ENCODE measurements at regions not wholly inside any gene's neighbourhood (a gene's known extent, or its start where the extent isn't known, plus 50 kb on each side); places are given as distances from the start of the nearest gene placed in this dataset.
"Not testable (repeated sequence)": the region's sequence is repeated elsewhere in the genome, so short reads cannot be mapped to it uniquely, and the experiment has no call there.

DNA sequence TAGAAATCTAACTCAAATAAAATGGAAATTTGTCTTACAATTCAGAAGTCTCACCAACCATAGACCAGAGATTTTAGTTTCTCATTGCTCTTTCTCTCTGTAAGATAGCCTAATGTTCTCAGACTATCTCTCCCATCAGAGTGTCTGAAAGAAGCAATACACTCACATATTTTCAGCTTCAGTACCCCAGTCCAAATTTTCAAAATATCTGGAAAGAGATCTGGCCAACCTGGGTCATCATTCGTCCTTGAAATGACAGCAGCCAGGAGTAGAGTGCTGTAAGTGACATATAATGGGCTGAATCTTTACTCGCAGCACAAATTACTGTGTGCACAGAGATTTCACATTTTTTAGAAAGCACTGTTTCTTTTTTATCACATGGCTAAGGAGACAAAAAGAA, 313.3 kb upstream of the PRR16 start:
- no peak for DNase-seq (ENCODE audit: low spot score)

DNA sequence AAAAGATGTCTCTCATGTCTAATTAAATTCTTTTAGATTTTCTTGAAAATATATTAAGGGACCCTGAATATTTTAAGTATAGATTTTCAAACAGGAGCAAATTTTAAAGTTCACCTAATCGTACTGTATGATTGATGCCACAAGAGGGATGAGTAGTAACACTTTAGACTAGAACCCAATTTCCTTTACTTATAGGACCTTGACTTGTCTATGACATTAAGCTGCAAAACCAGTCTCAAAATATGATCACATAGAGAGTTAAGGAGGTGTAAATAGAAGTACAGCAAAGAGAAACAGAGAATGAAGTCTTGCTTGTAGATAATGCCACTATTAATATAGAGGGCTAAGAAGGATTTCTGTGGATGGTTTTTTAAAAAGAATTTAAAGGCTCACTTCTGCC, 312.9 kb upstream of the PRR16 start:
- no peak for DNase-seq (ENCODE audit: low spot score)

DNA sequence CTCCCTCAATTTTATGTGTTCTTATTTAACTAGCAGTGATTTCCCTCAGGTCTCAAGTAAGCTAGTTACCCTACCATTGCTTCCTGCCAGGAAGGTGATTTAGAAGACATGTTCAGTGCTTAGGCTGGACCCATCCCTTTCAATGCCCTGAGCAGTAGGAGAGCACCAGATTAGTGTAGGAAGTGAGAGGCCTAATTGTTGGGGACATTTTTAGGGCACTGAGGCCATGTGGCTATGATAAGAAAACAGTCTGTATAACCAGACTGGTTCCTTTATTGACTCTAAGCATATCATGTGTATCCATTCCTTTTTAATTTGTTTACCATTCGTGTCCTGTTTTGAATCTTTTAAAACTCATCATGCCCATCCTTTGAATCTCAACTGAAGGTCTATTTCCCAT, 312.3 kb upstream of the PRR16 start:
- DNase-seq (ENCODE audit: low spot score) = no peak

DNA sequence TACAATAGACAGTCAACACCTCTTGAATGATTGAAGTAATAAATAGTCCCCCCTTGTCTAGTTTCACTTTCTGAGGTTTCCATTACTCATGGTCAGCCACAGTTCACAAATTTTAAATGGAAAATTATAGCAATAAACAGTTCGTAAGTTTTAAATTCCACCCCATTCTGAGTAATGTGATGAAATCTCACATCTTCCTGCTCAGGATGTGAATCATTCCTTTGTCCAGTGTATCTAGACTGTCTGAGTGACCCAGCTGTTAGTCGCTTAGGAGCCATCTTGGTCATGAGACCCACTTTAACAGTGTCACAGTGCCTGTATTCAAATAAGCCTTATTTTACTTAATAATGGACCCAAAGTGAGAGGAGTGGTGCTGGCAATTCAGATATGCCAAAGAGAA, 311.6 kb upstream of the PRR16 start:
- peak; percentile 66 for DNase-seq (ENCODE audit: low spot score)

DNA sequence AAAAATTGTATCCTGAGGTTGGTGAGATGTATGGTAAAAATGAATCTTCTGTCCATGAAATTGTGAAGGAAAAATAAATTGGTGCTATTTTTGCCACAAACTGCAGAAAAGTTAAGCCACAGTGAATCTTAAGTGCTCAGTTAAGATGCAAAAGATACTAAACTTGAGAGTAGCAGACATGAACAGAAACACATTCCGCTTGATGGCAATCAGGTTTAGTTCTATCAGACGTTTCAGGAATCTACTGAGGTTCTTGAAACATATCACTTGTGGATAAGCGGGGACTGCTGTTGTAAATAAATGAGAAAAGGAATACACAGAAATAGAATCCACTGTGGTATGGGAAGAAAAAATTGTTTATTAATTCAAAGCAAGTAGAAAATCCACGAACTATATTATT, 311.2 kb upstream of the PRR16 start:
- DNase-seq (ENCODE audit: low spot score) = no peak

DNA sequence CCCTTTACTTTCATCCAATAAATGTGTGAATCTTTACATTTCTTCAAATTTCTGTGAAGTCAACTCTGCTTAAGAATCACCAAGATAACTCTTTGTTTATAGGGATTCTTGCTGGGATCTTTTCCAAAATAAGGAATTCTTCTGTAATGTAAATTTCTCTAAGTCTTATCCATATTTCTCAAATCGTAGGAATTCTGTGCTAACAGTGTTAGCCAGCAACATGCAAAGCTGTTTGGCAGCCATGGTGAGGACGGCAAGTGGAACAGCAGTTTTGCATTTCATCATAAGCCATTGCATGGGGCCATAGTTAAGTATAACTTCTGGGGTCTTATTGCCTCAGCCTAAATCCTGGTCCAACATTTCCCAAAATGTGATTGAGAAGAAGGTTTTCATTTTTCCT, 310.5 kb upstream of the PRR16 start:
- no peak for DNase-seq (ENCODE audit: low spot score)

DNA sequence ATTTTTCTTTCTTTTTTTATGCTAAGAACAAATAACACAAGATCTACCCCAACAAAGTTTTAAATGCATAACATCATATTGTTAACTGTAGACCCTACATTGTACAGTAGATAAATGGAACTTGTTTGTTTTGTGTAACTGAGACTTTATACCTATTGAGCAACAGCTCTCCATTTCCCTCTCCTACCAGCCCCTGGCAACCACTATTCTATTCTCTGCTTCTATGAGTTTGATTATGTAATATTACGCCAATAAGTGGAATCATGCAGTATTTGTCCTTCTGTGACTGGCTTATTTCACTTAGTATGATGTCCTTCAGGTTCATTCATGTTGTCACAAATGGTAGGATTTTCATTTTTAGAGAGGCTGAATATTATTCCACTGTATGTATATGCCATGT, 308.2 kb upstream of the PRR16 start:
- DNase-seq (ENCODE audit: low spot score) = no peak

DNA sequence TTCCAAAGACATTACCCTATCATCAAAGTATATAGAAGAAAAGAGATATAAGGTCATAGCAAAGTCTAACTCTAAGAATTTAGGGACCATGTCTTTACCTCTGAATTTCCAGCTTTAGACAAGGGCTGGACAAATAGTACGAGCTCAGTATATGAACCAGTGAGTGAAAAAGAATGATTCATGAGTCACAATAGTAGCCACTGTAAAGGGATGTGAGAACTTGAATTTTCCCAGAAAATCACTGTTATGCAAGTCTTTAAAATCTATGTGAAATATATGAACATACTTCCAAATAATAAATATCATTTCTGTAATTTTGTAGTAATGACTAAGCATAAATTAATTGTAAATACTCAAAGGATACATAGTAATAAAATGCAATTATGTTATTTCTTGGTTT, 305.9 kb upstream of the PRR16 start:
- DNase-seq (ENCODE audit: low spot score) = no peak

DNA sequence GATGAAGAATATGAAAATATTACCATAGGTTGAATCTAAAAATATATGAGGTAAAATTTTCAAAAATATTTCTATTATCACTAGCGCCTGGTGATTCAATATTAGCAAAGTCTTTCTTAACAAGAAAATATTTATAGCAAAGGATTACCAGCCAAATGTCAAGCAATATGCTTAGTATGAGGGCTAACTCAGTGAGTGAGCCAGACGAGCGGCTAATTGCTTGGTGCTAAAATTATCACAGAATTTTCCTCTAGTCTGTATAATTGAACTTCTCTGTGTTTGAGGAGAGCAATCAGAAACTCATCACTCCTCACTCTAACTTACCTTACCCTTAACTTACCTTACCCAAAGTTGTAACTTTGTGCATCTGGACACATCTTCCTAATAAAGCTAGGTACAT, 304.9 kb upstream of the PRR16 start:
- DNase-seq (ENCODE audit: low spot score) = no peak

DNA sequence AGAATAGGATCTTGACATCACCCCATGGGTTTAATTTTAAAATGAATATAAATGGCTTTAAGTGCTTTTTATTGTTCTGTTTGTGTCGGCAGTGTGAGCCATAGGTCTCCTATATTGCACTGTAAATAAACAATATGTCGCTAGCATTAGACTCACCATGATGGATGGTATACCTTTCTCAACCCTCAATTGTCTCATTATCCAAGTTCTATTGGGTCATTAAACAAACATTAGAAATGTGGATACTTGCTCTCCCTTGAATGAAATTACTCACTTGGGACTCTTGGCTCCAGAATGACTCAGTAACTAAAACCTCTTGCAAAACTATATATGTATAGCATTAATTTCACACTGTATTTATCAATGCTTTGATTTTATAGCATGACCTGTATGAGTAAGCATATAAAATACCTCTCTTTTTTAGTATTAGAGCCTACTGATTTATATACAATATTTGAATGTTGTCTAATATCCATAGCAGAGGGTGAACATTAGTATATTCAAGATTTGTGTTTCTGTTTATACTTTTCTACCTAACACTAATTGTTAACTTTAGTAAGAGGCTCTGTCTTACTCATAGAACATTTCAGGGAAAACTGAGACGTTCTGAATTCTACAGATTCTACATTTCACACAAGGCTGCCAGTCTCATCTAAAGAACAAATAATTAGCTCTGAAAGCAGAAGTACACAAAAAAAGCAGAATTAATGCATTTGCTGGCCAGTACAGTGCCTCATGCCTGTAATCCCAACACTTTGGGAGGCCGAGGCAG, 303.8 kb upstream of the PRR16 start:
- no peak for DNase-seq (ENCODE audit: low spot score)

DNA sequence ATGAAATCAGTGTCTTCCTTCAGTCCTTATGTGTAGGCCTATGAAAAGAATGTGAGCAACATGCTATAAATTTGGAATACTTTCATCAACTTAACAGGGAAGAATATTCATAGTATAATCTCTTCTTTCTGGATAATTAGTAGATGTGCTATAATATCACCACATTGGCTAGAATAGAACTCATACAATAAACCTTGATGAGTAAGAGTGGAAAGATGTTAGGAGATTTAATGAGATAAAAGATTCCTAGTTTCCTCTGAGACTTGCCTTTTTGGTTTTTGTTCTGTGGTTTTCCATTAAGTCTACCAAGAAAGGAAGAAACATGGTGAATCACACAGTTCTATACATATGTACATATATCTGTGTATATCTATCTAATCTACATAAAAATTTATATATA, 301.8 kb upstream of the PRR16 start:
- no peak for DNase-seq (ENCODE audit: low spot score)

DNA sequence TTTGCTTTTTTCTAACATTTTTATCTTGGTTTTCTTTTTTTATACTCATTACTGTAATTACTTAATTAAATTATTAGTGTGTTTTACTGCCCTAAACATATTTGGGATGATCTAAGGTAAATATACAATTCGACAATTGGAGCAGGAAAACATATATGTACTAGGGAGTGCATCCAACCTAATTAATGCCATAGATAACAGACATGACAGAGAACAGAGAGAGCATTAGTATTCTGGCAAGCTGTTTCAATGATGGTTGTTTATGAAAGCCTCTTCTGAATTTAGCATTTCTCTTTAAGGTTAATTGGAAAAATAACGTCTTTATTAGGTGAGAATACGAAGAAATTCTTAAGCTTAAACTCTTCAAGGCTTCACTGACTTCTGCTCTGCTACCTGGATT, 300.1 kb upstream of the PRR16 start:
- DNase-seq (ENCODE audit: low spot score) = no peak

DNA sequence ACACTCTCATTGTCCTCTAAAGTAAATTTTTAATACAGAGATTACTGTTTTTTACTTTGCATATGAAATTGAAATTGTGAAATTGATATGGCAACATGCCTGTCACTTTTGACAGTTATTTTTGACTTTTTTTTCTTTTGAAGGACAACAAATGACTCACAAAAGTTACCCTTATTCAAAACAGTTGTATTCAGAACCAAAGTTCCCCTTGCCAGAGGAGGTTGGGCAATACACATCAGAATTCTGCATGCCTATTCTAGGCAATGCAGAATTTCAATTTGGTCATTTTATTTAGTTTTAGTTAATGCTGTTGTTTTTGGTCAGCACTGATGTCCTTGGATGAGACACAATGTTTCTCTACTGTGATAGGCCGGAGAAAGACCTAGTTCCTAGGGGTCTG, 299.1 kb upstream of the PRR16 start:
- DNase-seq (ENCODE audit: low spot score) = no peak

DNA sequence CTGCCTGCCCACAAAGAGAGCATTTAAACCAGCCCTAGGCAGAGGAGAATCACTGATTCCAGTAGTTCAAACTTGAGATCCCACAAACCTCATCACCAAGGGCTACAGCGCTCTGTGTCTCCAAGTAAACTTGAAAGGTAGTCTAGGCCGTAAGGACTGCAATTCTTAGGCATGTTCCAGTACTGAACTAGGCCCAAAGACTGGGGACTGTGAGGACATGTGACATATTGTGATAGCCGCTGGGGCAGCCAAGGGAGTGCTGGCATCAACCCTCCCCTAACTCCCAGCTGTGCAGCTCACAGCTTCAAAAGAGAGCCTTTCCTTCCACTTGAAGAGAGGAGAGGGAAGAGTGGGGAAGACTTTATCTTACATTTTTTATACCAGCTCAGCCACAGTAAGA, 291.0 kb upstream of the PRR16 start:
- DNase-seq (ENCODE audit: low spot score) = no peak

DNA sequence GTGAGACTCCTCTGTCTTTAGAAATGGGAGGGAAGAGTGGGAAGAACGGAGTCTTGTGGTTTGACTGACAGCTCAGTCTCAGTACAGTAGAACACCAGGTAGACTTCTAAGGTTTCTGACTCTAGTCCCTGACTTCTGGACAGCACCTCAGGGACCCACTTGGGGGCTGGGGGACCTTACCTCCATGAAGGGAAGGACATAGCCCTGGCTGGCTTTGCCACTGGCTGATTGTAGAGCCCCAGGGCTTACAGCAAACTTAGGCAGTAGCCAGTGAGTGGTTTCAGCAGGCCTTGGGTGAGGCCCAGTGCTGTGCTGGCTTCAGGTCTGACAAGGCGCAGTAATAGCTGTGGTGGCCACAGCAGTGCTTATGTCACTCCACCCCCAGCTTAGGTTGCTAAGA, 290.0 kb upstream of the PRR16 start:
- DNase-seq (ENCODE audit: low spot score) = no peak

DNA sequence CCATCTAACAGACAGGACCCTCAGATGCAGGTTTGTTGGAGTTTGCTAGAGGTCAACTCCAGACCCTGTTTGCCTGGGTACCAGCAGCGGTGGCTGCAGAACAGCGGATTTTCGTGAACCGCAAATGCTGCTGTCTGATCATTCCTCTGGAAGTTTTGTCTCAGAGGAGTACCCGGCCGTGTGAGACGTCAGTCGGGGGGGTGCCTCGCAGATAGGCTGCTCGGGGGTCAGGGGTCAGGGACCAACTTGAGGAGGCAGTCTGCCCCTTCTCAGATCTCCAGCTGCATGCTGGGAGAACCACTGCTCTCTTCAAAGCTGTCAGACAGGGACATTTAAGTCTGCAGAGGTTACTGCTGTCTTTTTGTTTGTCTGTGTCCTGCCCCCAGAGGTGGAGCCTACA, 282.9 kb upstream of the PRR16 start:
- DNase-seq (ENCODE audit: low spot score) = not testable (repeated sequence)

DNA sequence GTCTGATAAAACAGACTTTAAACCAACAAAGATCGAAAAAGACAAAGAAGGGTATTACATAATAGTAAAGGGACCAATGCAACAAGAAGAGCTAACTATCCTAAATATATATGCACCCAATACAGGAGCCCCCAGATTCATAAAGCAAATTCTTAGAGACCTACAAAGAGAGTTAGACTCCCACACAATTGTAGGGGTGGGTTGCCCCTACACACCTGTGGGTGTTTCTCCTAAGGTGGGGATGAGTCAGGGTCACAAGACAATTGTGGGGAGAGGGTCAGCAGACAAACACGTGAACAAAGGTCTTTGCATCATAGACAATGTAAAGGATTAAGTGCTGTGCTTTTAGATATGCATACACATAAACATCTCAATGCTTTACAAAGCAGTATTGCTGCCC, 269.4 kb upstream of the PRR16 start:
- DNase-seq (ENCODE audit: low spot score) = not testable (repeated sequence)

DNA sequence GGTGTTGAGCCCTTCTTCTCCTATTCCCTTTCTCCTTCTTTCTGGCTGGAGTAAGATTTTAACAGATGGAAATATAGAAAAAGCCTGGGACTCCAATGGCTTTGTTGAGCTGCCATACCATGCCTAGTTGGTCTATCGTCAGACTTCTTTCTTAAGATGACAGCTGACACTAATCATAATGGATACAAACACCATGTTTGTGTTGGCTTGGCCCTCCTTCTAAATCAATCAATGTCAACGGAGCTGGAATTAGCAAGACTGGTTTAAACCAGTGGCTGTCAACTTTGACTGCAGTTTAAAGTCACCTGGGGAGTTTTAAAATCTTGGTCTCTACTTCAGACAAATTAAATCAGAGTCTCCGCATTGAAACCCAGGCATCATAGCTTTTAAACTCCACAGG, 264.5 kb upstream of the PRR16 start:
- no peak for DNase-seq (ENCODE audit: low spot score)

DNA sequence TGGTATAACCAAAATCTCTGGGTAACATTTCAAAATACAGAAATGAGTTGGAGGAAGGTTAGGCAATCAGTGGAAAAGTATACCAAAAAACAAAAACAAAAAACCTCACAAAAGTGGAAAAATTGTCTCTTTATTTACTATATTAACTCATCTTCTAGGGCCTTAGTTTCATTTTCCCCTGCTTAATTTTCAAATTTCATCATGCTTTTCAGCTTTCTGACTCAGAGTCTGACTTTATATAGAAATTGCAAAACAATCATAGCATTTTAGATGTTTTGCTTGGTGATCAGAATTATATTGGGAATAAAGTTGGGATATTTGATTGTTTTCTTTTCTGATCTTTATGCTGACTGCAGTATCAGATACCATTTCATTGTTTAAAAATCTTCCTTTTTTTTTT, 257.0 kb upstream of the PRR16 start:
- peak; percentile 36 for DNase-seq (ENCODE audit: low spot score)

DNA sequence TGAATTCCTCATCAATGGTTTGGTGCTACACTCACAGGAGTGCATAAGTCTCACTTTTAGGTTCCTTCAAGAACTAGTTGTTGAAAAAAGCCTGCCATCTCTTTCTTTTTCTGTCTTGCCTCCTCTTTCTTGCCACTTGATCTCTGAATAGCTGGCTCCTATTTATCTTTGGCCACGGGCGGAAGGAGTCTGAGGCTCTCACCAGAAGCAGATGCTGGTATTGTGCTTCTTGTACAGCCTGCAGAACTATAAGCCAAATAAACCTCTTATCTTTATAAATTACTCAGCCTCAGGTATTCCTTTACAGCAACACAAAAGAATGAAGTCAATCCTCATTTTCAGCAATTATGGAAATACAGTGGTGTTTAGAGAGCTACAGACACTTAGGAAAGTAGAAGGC, 247.1 kb upstream of the PRR16 start:
- no peak for DNase-seq (ENCODE audit: low spot score)

DNA sequence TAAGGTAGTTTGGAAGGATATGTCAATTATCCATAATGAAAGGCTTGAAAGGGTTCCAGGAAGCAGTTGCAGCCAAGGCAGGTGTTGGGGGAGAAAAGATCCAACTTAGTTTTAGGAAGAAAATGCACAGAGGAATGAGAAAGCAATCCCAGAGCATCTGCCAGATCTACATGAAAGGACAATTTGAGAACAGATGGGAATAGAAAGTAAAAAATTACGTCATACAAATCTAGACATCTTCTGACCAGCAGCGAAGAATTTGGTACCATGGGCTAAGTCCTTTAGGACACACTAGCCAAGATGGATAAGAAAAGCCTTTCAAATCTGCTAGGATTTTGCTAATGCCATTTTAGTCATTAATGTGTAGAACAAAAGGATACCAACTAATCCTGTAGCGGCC, 244.1 kb upstream of the PRR16 start:
- no peak for DNase-seq (ENCODE audit: low spot score)

DNA sequence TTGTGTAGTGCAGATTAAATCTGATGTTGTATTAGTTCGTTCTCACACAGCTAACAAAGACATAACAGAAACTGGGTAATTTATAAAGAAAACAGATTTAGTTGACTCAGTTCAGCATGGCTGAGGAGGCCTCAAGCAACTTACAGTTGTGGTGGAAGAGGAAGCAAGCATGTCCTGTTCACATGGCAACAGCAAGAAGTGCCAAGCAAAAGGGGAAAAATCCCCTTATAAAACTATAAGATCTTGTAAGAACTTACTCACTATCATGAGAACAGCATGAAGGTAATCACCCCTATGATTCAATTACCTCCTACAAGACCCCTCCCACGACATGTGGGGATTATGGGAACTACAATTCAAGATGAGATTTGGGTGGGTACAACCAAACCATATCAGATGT, 238.6 kb upstream of the PRR16 start:
- no peak for DNase-seq (ENCODE audit: low spot score)

DNA sequence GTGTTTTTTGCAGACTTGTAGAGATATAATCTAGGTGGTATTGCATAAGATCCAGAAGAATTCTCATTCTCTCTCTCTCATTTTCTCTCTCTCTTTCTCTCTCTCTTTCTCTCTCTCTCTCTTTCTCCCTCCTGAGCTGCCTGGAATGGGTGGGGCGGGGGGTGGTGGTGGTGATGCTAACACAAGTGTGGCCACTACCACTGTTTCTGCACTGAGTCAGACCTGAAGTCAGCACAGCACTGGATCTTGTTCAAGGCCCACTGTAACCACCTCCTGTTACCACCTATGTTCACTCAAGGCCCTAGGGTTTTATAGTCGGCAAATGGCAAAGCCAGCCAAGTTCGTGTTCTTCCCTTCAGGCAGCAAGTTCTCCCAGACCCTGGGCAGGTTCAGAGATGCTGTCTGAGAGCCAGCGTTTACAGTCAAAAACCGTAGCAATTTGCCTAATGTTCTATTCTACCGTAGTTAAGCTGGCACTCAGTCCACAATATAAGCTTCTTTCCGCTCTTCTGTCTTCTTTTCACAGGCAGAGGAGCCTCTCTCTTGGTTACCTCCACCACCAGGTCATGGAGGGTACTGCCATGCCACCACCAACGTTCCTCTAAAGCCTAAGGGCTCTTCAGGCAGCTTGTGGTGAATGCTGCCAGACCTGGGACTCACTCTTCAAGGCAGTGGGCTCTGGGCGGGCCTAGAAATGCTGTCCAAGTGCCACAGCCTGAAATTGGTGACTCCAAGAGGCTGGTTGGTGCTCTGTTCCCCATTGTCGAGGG, 235.7 kb upstream of the PRR16 start:
- no peak for DNase-seq (ENCODE audit: low spot score)

DNA sequence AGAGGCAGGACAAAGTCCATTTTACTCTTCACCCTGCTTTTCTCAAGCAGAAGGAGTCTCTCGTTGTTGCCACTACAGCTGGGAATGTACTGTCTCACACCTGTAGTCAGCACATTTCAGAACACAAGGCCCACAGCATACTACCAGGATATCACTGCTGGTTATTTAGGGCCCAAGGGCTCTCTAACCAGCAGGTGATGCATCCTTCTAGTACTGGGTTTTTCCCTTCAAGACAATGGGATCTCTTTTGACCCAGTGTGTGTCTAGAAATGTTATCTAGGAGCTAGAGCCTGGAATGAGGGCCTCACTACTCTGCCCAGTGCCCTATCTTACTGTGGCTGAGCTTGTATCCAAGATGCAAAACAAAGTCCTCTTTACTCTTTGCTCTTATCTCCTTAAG, 235.1 kb upstream of the PRR16 start:
- DNase-seq (ENCODE audit: low spot score) = no peak
